Caco-2 (cell line): ENCODE measurements at regions not wholly inside any gene's neighbourhood (a gene's known extent, or its start where the extent isn't known, plus 50 kb on each side); places are given as distances from the start of the nearest gene placed in this dataset.

Experiments used
- BruUV-seq: library from RNA; stranded (reverse); fragments of 400-500 nt; replicated peaks from 2 replicates; lab custom pipeline; 2021; lab: Mats Ljungman, UMichigan
- CTCF ChIA-PET: fragments of 300-600 bp; sonication (Branson Sonifier 250); formaldehyde crosslinking; loops from one replicate; lab custom pipeline; 2022; ENCODE audit warnings: antibody characterized with exemption; lab: Charles Lee
- POLR2A ChIA-PET: fragments of 300-600 bp; sonication (Branson Sonifier 250); formaldehyde crosslinking; loops from one replicate; lab custom pipeline; 2022; ENCODE audit warnings: antibody characterized with exemption; lab: Charles Lee
- DNase-seq, 2 experiments: peaks; one replicate each; pipeline versions ENCODE4 v3.0.0 to v3.0.0-alpha.2; 2020 to 2022
- H3K27me3 ChIP-seq: replicated peaks from 2 replicates; pipeline ENCODE4 v1.6.0; 2011; ENCODE audit warnings: low read length; ENCODE audit not compliant: control insufficient read depth, insufficient read depth
- H3K36me3 ChIP-seq: 2 replicates; pipeline ENCODE4 v1.5.1; 2011; ENCODE audit warnings: low read length; ENCODE audit not compliant: control insufficient read depth, insufficient read depth
- H3K4me1 ChIP-seq: fragments of 250-450 bp; sonication (Bioruptor Pico); 2 replicates; pipeline ENCODE4 v1.5.1; 2020; ENCODE audit warnings: mild to moderate bottlenecking
- H3K4me3 ChIP-seq: 2 replicates; pipeline ENCODE4 v1.5.1; 2011; ENCODE audit warnings: low read depth, mild to moderate bottlenecking, control low read depth, low read length
- H3K9me3 ChIP-seq: fragments of 250-450 bp; sonication (Bioruptor Pico); 2 replicates; pipeline ENCODE4 v1.5.1; 2020; ENCODE audit warnings: mild to moderate bottlenecking, moderate library complexity
- H3K27ac Mint-ChIP-seq: one replicate; pipeline ENCODE4 v1.8.0; 2022; ENCODE audit warnings: mixed read lengths; ENCODE audit not compliant: unreplicated experiment
- H3K27me3 Mint-ChIP-seq: one replicate; pipeline ENCODE4 v1.8.0; 2022; ENCODE audit warnings: mixed read lengths; ENCODE audit not compliant: insufficient read depth, unreplicated experiment
- H3K36me3 Mint-ChIP-seq: one replicate; pipeline ENCODE4 v1.8.0; 2022; ENCODE audit warnings: mild to moderate bottlenecking, mixed read lengths; ENCODE audit not compliant: insufficient read depth, unreplicated experiment
- H3K4me1 Mint-ChIP-seq: one replicate; pipeline ENCODE4 v1.8.0; 2022; ENCODE audit warnings: low read depth, mixed read lengths; ENCODE audit not compliant: unreplicated experiment
- H3K4me3 Mint-ChIP-seq: one replicate; pipeline ENCODE4 v1.8.0; 2022; ENCODE audit warnings: mild to moderate bottlenecking, moderate library complexity, mixed read lengths; ENCODE audit not compliant: unreplicated experiment
- H3K9me3 Mint-ChIP-seq: one replicate; pipeline ENCODE4 v1.8.0; 2022; ENCODE audit warnings: mixed read lengths; ENCODE audit not compliant: unreplicated experiment
- CTCF ChIP-seq, 2 experiments: fragments of 200-600 bp in 1 of 2; IDR thresholded peaks; 1 replicate in 1 of 2; 2 replicates in 1 of 2; pipeline versions ENCODE4 v1.5.1 to v1.8.0; 2011 to 2022; ENCODE audit warnings: antibody characterized with exemption in 1 of 2, control low read depth in 1 of 2, inconsistent platforms in 1 of 2, low read depth in 1 of 2, low read length in 1 of 2, mild to moderate bottlenecking in 1 of 2, moderate library complexity in 1 of 2; ENCODE audit not compliant: insufficient read depth in 1 of 2, severe bottlenecking in 1 of 2, unreplicated experiment in 1 of 2
- intact Hi-C: fragments of 100-400 bp; cut with micrococcal nuclease; formaldehyde crosslinking; loops from one replicate; pipeline ENCODE4 v1.10.0; 2022; ENCODE audit not compliant: unreplicated experiment

DNA sequence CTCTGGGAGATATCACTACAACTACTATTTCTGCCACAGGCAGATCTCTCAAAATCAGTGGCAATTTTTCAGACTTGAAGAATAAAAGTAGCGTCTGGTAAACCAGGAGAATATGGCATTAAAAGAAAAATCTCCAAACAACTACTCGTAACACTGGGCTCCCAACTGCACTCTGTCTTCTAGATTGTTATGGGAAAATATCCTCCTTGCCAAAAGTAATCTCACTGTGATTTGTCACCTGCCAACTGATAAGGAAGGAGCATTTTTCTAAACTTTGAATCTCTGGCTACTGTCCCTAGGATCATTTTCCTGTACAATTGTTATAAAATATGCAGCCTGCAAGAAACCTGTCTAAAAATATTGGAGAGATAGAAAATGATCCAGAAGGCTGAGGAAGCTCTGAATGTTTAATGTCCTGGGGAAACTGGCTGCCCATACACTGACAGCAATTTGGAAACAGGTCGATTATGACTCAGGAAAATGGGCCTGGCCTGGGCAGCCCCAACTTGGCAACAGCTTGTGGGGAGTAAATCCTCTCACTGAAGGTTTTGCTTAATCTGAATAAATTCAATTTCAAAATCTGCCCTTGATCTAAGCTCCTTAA lies 90.5 kb upstream of the DBX1 start:
- BruUV-seq: no TSS peak
- H3K27me3 Mint-ChIP-seq: peaks cover 28% of the 10 kb centered on the region
- H3K27me3 ChIP-seq: no peaks in the 10 kb centered on the region
- H3K4me3 Mint-ChIP-seq: no peak overlapping the region
- H3K9me3 ChIP-seq: no peaks in the 10 kb centered on the region
- ChIA-PET CTCF (no interaction called here), POLR2A (no interaction called here)
- DNase-seq: no peak
- no peaks in the 10 kb centered on the region for H3K36me3 ChIP-seq
- H3K27ac Mint-ChIP-seq: no peak overlapping the region
- no peak overlapping the region for H3K4me3 ChIP-seq
- intact Hi-C loops: no loop called here
- no peaks in the 10 kb centered on the region for H3K9me3 Mint-ChIP-seq
- no peaks in the 10 kb centered on the region for H3K36me3 Mint-ChIP-seq
- no peaks in the 10 kb centered on the region for H3K4me1 ChIP-seq
- TF ChIP-seq CTCF (IDR thresholded peaks at IDR 0.05; ENCODE audit: insufficient read depth in 1 of 2, low read depth in 1 of 2, low read length in 1 of 2, severe bottlenecking in 1 of 2, unreplicated experiment in 1 of 2): no peak
- H3K4me1 Mint-ChIP-seq: no peaks in the 10 kb centered on the region

GRCh38 chr11:20249796-20250195 lies 89.5 kb upstream of the DBX1 start:
- POLR2A ChIA-PET: no interaction called here
- intact Hi-C loops: loop anchor here (10.0 kb wide), 1 partner anchor 125 kb away; no protein-coding TSS in a partner anchor
- H3K27me3 ChIP-seq: no peaks in the 10 kb centered on the region

GRCh38 chr11:20249378-20249777 lies 89.1 kb upstream of the DBX1 start:
- DNase-seq: no peak
- Mint-ChIP-seq H3K4me1 (no peaks in the 10 kb centered on the region), H3K36me3 (no peaks in the 10 kb centered on the region), H3K27ac (no peak overlapping the region), H3K9me3 (no peaks in the 10 kb centered on the region), H3K4me3 (no peak overlapping the region), H3K27me3 (peaks cover 26% of the 10 kb centered on the region)
- H3K27me3 ChIP-seq: no peaks in the 10 kb centered on the region
- BruUV-seq: no TSS peak
- no peak for TF ChIP-seq CTCF (IDR thresholded peaks at IDR 0.05; ENCODE audit: insufficient read depth in 1 of 2, low read depth in 1 of 2, low read length in 1 of 2, severe bottlenecking in 1 of 2, unreplicated experiment in 1 of 2)
- H3K9me3 ChIP-seq: no peaks in the 10 kb centered on the region
- intact Hi-C loops: loop anchor here (10.0 kb wide), 1 partner anchor 125 kb away; no protein-coding TSS in a partner anchor
- CTCF ChIA-PET: interaction anchor here (1.2 kb wide), 1 partner anchor 121 kb away, joined by 3 read pairs; no protein-coding TSS in a partner anchor
- no peaks in the 10 kb centered on the region for H3K4me1 ChIP-seq
- H3K4me3 ChIP-seq: no peak overlapping the region
- no peaks in the 10 kb centered on the region for H3K36me3 ChIP-seq
- POLR2A ChIA-PET: no interaction called here

More at GRCh38 chr11:20249796-20250195, 89.5 kb upstream of the DBX1 start:
- no peaks in the 10 kb centered on the region for H3K4me1 Mint-ChIP-seq
- H3K4me3 Mint-ChIP-seq: no peak overlapping the region
- no peak for DNase-seq
- peaks cover 26% of the 10 kb centered on the region for H3K27me3 Mint-ChIP-seq
- no TSS peak for BruUV-seq
- Histone ChIP-seq H3K4me3 (no peak overlapping the region), H3K4me1 (no peaks in the 10 kb centered on the region), H3K9me3 (no peaks in the 10 kb centered on the region), H3K36me3 (no peaks in the 10 kb centered on the region)
- CTCF ChIA-PET: interaction anchor here (1.2 kb wide), 1 partner anchor 122 kb away, joined by 3 read pairs; no protein-coding TSS in a partner anchor
- H3K36me3 Mint-ChIP-seq: no peaks in the 10 kb centered on the region
- no peak for TF ChIP-seq CTCF (IDR thresholded peaks at IDR 0.05; ENCODE audit: insufficient read depth in 1 of 2, low read depth in 1 of 2, low read length in 1 of 2, severe bottlenecking in 1 of 2, unreplicated experiment in 1 of 2)
- H3K27ac Mint-ChIP-seq: no peak overlapping the region
- H3K9me3 Mint-ChIP-seq: no peaks in the 10 kb centered on the region
